Nephron progenitor cell (in vitro differentiated cells): ENCODE measurements at regions not wholly inside any gene's neighbourhood (a gene's known extent, or its start where the extent isn't known, plus 50 kb on each side); places are given as distances from the start of the nearest gene placed in this dataset.

ENCODE experiments used
- DNase-seq: peaks from one replicate; pipeline ENCODE4 v3.0.0; 2021
- H3K27ac Mint-ChIP-seq: 2 replicates; pipeline ENCODE4 v1.8.0; 2021; ENCODE audit warnings: mild to moderate bottlenecking, moderate library complexity, mixed read lengths
- H3K27me3 Mint-ChIP-seq: 2 replicates; pipeline ENCODE4 v1.8.0; 2021; ENCODE audit warnings: mild to moderate bottlenecking, low read depth, mixed read lengths; ENCODE audit not compliant: poor library complexity
- H3K36me3 Mint-ChIP-seq: 2 replicates; pipeline ENCODE4 v1.8.0; 2021; ENCODE audit warnings: low read depth, mixed read lengths
- H3K4me1 Mint-ChIP-seq: 2 replicates; pipeline ENCODE4 v1.8.0; 2021; ENCODE audit warnings: mixed read lengths
- H3K4me3 Mint-ChIP-seq: 2 replicates; pipeline ENCODE4 v1.8.0; 2021; ENCODE audit warnings: mild to moderate bottlenecking, moderate library complexity, mixed read lengths
- H3K9me3 Mint-ChIP-seq: 2 replicates; pipeline ENCODE4 v1.8.0; 2021; ENCODE audit warnings: mild to moderate bottlenecking, moderate library complexity, mixed read lengths
- CTCF ChIP-seq: fragments of 200-600 bp; sonication (generic); IDR thresholded peaks from 2 replicates; pipeline ENCODE4 v1.5.0; 2021; ENCODE audit warnings: antibody characterized with exemption

GRCh38 chr10:107942826-107943225, 778.3 kb upstream of the SORCS1 start:
- H3K27me3 Mint-ChIP-seq = peaks cover 6% of the 10 kb centered on the region

GRCh38 chr10:107933076-107933475, 768.6 kb upstream of the SORCS1 start:
- Mint-ChIP-seq H3K36me3 (no peaks in the 10 kb centered on the region), H3K27ac (no peak overlapping the region), H3K27me3 (no peaks in the 10 kb centered on the region), H3K9me3 (peaks cover 4% of the 10 kb centered on the region), H3K4me1 (no peaks in the 10 kb centered on the region), H3K4me3 (no peak overlapping the region)
- no peak for DNase-seq
- TF ChIP-seq CTCF = no peak

More at GRCh38 chr10:107942826-107943225, 778.3 kb upstream of the SORCS1 start:
- H3K9me3 Mint-ChIP-seq = peaks cover 4% of the 10 kb centered on the region
- H3K4me3 Mint-ChIP-seq = no peak overlapping the region
- no peak for TF ChIP-seq CTCF
- H3K27ac Mint-ChIP-seq = no peak overlapping the region
- H3K4me1 Mint-ChIP-seq = no peaks in the 10 kb centered on the region
- no peaks in the 10 kb centered on the region for H3K36me3 Mint-ChIP-seq
- DNase-seq = no peak

GRCh38 chr10:107931808-107932207, 767.3 kb upstream of the SORCS1 start:
- no peak for DNase-seq
- Mint-ChIP-seq H3K36me3 (no peaks in the 10 kb centered on the region), H3K4me1 (no peaks in the 10 kb centered on the region), H3K27me3 (peaks cover 3% of the 10 kb centered on the region), H3K9me3 (no peaks in the 10 kb centered on the region), H3K27ac (no peak overlapping the region), H3K4me3 (no peak overlapping the region)
- TF ChIP-seq CTCF = no peak

GRCh38 chr10:107930037-107930436, 765.5 kb upstream of the SORCS1 start:
- Mint-ChIP-seq H3K27ac (no peak overlapping the region), H3K4me3 (no peak overlapping the region), H3K9me3 (no peaks in the 10 kb centered on the region), H3K36me3 (no peaks in the 10 kb centered on the region), H3K27me3 (peaks cover 7% of the 10 kb centered on the region), H3K4me1 (no peaks in the 10 kb centered on the region)
- DNase-seq = no peak
- TF ChIP-seq CTCF = no peak

DNA sequence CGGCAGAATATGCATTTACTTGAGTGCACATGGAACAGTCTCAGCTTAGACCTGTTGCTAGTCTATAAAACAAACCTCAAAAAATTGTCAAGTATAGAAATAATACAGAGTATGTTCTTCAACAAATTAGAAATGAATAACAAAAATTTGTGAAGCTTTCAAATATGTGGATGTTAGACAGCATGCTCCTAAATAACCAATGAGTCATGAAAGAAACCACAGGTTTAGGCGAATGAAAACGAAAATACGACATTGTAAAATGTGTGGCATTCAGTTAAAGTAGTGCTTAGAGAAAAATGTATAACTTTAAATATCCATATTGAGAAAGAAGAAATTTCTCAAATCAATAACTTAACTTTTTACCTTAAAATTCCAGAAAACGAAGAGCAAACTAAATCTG, 760.0 kb upstream of the SORCS1 start:
- H3K27me3 Mint-ChIP-seq = peaks cover 11% of the 10 kb centered on the region
- H3K27ac Mint-ChIP-seq = no peak overlapping the region
- H3K36me3 Mint-ChIP-seq = no peaks in the 10 kb centered on the region
- TF ChIP-seq CTCF = no peak
- peaks cover 2% of the 10 kb centered on the region for H3K9me3 Mint-ChIP-seq
- no peak for DNase-seq
- H3K4me1 Mint-ChIP-seq = no peaks in the 10 kb centered on the region
- H3K4me3 Mint-ChIP-seq = no peak overlapping the region

- H3K36me3 Mint-ChIP-seq = no peaks in the 10 kb centered on the region
- peaks cover 13% of the 10 kb centered on the region for H3K9me3 Mint-ChIP-seq
- H3K4me1 Mint-ChIP-seq = peaks cover 10% of the 10 kb centered on the region
- H3K4me3 Mint-ChIP-seq = no peak overlapping the region
- peaks cover 36% of the 10 kb centered on the region for H3K27me3 Mint-ChIP-seq
- TF ChIP-seq CTCF = no peak
- H3K27ac Mint-ChIP-seq = no peak overlapping the region
- no peak for DNase-seq
Observed at GRCh38 chr10:107919626-107920235, 755.2 kb upstream of the SORCS1 start.
